Right lobe of liver (tissue), 4 donors: ENCODE measurements at regions not wholly inside any gene's neighbourhood (a gene's known extent, or its start where the extent isn't known, plus 50 kb on each side); places are given as distances from the start of the nearest gene placed in this dataset.

ENCODE experiments used
- CTCF ChIP-seq, 4 donors: fragments of 200-600 bp in 3 of 4; fragments of 450-650 bp in 1 of 4; IDR thresholded peaks; one replicate each; pipeline versions ENCODE4 v1.5.1 to v1.8.0; 2016 to 2022; ENCODE audit warnings: antibody characterized with exemption in 4 of 4, mild to moderate bottlenecking in 2 of 4
- POLR2A ChIP-seq: fragments of 450-650 bp; IDR thresholded peaks from one replicate; pipeline ENCODE4 v1.6.1; 2017; ENCODE audit warnings: antibody characterized with exemption, mild to moderate bottlenecking
- donor health status: DM: no; HTN: no; CAD: no.
- donor health status: DM: no; HTN: no; CAD: no.
- donor health status: DM: no; HTN: yes; CAD: no.

- no peak for TF ChIP-seq CTCF (IDR thresholded peaks at IDR 0.05)
- TF ChIP-seq POLR2A: no peak
Observed at GRCh38 chr13:58843567-58843966, 1212.0 kb downstream of the PCDH17 start.
